Astrocyte (in vitro differentiated cells and primary cell): ENCODE measurements at regions not wholly inside any gene's neighbourhood (a gene's known extent, or its start where the extent isn't known, plus 50 kb on each side); places are given as distances from the start of the nearest gene placed in this dataset.

Source experiments
- EZH2 ChIP-seq: IDR thresholded peaks from 2 replicates; pipeline ENCODE4 v1.6.1; 2012; ENCODE audit warnings: mild to moderate bottlenecking, low read length, inconsistent platforms; ENCODE audit not compliant: insufficient read depth
- TF ChIP-seq, protein P1 (sequence below): IDR thresholded peaks from 2 replicates; pipeline ENCODE4 v1.5.1; 2011; ENCODE audit warnings: low read depth, mild to moderate bottlenecking, inconsistent platforms, low read length, moderate library complexity; ENCODE audit not compliant: insufficient read depth

DNA sequence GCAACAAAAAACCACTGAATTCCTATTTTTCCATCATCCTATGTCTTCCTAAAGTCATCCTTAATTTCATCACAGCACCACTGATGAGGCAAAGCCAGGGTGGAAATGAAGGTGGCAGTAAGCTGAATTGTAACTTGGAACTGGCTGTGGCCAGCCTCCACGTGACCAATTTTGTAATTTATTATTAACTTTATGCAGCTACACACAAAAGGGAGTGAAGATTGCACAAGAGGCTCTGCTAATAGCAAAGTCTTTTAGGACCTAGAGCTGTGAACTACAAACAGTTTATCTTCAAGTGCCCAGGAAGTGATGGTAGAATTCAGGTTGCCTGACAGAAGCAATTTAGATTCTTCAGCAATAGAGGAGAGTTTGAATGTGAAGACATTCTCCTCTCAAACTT is 176.4 kb downstream of the CCDC71L start:
- TF ChIP-seq, protein P1, sequence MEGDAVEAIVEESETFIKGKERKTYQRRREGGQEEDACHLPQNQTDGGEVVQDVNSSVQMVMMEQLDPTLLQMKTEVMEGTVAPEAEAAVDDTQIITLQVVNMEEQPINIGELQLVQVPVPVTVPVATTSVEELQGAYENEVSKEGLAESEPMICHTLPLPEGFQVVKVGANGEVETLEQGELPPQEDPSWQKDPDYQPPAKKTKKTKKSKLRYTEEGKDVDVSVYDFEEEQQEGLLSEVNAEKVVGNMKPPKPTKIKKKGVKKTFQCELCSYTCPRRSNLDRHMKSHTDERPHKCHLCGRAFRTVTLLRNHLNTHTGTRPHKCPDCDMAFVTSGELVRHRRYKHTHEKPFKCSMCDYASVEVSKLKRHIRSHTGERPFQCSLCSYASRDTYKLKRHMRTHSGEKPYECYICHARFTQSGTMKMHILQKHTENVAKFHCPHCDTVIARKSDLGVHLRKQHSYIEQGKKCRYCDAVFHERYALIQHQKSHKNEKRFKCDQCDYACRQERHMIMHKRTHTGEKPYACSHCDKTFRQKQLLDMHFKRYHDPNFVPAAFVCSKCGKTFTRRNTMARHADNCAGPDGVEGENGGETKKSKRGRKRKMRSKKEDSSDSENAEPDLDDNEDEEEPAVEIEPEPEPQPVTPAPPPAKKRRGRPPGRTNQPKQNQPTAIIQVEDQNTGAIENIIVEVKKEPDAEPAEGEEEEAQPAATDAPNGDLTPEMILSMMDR, result no peak
- no peak for TF ChIP-seq EZH2
